22Rv1 (cell line): ENCODE measurements at regions not wholly inside any gene's neighbourhood (a gene's known extent, or its start where the extent isn't known, plus 50 kb on each side); places are given as distances from the start of the nearest gene placed in this dataset.

Source experiments
- ZFX ChIP-seq: fragments of 450-650 bp; IDR thresholded peaks from 2 replicates; pipeline ENCODE4 v1.6.1; 2017; ENCODE audit warnings: antibody characterized with exemption, borderline replicate concordance
- TF ChIP-seq, protein P1 (sequence below): fragments of 450-650 bp; IDR thresholded peaks from 2 replicates; pipeline ENCODE4 v1.5.1; 2017; ENCODE audit warnings: mild to moderate bottlenecking

DNA sequence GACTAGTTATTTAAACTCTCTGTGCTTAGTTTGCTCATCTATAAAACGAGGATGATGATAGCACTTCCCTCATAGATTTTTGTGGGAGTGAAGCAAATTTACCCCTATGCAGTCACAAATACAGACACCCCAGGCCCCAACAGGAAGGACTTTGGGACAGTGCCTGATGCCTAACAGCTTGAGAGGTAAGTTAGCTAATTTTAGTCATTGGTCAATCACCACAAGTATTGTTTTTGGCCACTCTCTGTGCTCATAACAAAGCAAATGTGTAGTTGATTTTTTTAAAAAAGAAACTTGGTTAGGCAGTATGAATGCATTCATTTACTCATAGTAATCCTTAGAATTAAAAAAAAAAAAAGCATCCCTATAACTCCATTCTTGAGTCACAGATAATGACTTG is 1590.7 kb upstream of the TENM3 start:
- TF ChIP-seq, protein P1, sequence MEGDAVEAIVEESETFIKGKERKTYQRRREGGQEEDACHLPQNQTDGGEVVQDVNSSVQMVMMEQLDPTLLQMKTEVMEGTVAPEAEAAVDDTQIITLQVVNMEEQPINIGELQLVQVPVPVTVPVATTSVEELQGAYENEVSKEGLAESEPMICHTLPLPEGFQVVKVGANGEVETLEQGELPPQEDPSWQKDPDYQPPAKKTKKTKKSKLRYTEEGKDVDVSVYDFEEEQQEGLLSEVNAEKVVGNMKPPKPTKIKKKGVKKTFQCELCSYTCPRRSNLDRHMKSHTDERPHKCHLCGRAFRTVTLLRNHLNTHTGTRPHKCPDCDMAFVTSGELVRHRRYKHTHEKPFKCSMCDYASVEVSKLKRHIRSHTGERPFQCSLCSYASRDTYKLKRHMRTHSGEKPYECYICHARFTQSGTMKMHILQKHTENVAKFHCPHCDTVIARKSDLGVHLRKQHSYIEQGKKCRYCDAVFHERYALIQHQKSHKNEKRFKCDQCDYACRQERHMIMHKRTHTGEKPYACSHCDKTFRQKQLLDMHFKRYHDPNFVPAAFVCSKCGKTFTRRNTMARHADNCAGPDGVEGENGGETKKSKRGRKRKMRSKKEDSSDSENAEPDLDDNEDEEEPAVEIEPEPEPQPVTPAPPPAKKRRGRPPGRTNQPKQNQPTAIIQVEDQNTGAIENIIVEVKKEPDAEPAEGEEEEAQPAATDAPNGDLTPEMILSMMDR: no peak
- TF ChIP-seq ZFX: no peak
